SHP77 (cell line): ENCODE measurements at regions not wholly inside any gene's neighbourhood (a gene's known extent, or its start where the extent isn't known, plus 50 kb on each side); places are given as distances from the start of the nearest gene placed in this dataset.

Experiments used
- DNase-seq, 2 experiments: peaks; one replicate each; lab custom pipeline; 2025; lab: John Stamatoyannopoulos, UW

DNA sequence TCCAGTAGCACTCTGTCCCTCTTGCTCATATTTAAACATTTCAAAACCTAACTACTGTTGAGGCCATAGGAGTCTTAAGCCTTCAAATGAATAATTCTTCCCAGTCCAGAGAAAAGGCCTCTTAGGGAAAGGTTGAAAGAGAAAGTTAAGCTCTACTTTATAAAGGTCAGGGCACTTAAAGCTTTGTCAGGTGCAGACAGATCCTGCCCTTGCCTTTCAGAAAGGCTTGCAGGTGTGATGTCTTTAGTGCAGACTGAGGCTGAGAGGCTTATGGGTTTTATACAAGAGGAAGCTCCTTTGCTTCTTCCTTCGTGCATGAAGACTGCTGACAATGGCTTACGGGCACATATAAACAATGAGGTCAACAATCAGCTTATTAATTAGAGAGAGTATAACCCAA is 105.0 kb upstream of the LINC00305 start:
- no peak for DNase-seq

DNA sequence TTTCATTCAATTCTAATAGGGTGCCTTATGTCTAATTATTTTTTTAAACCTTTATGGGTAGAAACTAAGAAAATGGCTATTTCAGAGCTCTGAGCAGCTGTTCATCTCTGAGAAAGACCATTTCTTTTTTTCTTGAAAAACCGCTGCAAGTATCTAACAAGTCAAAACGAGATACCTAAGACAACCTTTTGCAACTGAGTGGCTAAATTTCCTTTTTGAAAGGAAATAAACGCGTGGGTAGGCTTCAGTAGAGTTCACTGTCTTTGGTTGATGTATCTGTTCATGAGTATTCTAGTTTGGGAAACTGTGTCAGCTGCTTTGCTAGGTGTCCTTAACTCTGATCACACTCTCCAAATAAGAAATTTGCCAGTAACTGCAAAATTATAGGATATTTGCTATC is 104.3 kb upstream of the LINC00305 start:
- DNase-seq = no peak

DNA sequence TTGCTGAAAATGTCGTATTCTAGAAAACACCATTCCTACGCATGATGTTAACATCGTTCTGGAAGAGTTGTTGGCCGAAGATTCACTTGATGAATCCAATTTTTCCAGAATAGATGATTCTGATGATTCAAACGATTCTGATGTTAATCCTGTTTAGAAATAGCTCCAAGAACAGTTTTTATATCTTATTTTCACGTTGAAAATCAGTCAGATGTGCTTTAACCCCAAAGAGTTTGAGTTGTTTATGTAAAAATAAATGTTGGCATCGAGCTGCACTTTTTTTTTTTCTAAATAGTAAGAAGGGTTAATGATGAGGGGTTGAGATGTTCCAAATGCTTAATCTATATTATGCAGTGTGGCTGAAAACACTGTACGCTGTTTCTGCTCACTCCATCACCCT is 99.9 kb upstream of the LINC00305 start:
- DNase-seq = no peak

DNA sequence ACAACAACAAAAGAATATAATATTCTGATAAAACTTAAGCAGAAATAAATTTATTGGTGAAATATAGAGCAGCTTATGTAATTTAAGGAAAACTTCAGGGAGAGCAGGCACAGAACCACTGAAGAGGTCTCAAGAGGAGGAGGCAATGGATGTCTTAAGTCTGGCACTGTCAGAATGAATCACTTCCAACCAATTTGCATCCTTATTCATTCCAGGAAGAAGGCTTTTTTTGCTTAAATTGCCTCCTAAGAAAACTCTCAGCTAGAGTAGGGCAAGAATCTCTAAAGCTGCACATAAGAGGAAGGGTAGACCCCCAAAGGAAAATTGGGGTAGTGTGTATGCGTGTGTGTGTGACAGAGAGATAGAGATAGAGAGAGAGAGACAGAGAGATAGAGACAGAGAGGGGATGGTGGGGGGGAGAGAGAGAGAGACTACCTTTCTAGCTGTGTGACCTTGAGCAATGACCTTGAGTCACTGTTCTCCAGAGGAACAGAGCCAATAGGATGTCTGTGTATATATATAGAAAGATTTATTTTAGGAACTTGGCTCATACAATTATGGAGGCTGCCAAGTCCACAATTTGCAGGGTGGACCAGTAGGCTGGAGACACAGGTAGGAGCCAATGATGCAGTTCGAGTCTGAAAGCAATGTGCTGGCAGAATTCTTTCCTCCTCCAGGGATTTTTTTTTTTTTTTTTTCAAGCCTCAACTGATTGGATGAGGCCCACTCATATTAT is 96.4 kb upstream of the LINC00305 start:
- DNase-seq = no peak

DNA sequence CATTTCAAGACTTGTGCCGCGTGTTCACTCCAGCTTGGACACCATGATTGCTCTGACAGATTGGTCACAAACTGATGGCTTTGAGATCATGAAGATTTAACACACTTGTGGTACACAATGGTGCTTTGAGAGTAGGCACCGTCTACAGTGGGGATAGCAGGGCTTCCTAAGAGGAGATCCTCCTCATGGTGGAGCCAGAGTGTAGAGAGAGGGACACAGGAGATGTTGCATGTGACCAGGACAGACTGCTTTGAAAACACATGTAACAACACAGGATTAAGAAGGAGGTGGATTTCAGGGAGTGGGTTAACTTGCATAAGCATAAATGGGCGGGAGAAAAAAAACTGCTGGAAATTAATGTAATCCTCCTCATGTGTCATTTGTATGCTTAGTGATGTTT is 95.7 kb upstream of the LINC00305 start:
- DNase-seq = peak; percentile 23 to 54

- DNase-seq = no peak
Measured at GRCh38 chr18:64240316-64240715, 91.4 kb upstream of the LINC00305 start.

- DNase-seq = no peak
Measured at GRCh38 chr18:64238076-64238475, 89.2 kb upstream of the LINC00305 start.

GRCh38 chr18:64234321-64234720 is 85.4 kb upstream of the LINC00305 start:
- DNase-seq = no peak

DNA sequence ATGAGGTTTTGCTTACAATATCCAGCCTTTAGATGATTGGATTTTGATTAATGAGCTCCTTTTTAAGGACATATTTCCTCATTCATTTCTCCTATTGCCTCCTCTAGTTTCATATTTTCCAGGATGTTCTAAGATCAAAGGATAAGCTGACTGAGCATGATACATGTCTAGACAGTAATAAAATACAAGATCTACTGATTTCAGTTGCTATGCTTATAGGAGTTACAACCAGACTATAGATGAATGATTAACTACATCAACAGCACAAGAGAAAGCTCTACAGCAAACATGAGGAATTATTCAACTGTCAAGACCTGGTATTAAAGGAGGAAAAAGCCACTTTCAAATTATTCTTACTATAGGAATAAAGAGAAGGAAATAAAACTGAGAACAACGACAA is 85.0 kb upstream of the LINC00305 start:
- DNase-seq = no peak

DNA sequence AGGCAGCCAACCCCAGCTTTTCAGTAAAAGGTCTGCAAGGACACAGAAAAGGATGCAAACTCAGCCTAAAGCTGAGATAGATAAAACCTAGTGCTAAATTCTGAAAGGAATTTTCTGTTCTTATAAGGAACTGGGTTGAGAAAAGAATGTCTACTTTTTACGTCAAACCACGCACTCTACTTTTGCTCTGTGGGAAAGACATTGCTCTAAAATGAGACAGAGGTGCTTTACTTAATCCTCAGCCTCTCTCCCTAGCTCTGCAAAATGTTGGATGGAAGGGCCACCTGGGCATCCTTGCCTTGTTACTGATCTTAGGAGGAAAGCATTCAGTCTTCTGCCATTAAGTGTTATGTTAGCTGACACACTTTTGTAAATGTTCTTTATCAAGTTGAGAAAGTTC is 72.1 kb upstream of the LINC00305 start:
- DNase-seq = no peak

GRCh38 chr18:64219517-64219916 is 70.6 kb upstream of the LINC00305 start:
- DNase-seq = no peak

GRCh38 chr18:64210401-64210949 is 61.6 kb upstream of the LINC00305 start:
- DNase-seq = no peak

- no peak for DNase-seq
Measured at GRCh38 chr18:64208516-64208915, 59.6 kb upstream of the LINC00305 start.

DNA sequence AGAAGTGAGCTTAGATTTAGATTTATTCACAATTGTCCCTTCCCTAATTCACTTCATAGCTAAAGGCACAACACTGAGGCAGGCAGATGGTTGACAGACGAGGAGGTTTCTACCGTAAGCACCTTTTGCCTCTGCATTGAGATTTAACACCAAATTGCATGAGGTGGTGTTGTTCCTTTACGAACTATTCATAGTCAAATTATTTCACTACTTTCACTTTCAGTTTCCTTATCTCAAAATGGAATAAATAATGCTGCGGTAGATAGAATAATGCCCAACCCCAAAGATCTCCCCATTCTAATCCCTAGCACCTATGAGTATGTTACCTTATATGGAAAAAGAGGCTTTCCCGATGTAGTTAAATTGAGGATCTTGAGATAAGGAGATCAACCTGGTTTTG is 58.9 kb upstream of the LINC00305 start:
- DNase-seq = no peak

DNA sequence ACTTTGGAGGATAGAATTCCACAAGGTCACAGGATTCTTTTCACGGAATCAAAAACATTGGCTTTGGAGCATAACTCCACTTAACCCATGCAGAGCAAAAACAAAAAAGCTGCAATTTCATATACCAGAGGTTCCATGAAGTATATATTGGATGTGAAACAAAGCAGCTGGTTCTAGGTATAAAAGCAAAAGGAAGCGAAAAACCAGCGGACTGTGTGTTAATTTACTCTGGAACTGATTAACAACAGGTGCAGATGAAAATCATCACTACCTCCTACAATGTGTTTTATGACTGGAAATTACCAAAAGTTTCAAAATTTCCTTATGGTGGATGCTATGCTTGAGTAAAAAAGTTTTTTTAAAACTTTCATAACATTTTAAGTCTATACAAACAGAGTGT is 54.4 kb upstream of the LINC00305 start:
- no peak for DNase-seq

GRCh38 chr18:64202863-64203262 is 54.0 kb upstream of the LINC00305 start:
- DNase-seq = no peak

- DNase-seq = no peak
Measured at GRCh38 chr18:64202210-64202836, 53.4 kb upstream of the LINC00305 start.

GRCh38 chr18:64201781-64202180 is 52.9 kb upstream of the LINC00305 start:
- DNase-seq = no peak

DNA sequence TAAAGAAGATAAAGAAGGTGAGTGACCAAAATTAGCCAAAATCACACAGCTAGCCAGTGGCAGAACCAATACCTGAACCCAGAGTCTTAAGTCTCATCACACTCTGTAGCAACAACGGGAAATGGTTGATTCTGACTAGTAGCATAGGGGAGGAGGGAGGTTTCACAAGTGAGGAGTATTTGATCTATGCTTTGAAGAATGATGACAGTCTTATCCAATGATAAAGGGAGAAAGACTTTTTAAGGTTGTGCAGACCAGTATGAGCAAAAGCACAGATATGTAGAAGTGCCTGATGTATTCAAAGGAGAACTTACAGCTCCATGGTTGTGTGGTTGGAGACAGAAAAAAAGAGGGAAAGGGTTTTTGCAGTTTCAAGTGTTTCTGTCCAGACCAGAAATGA is 50.7 kb upstream of the LINC00305 start:
- DNase-seq = no peak
